GM23338 (cell line): ENCODE measurements at regions not wholly inside any gene's neighbourhood (a gene's known extent, or its start where the extent isn't known, plus 50 kb on each side); places are given as distances from the start of the nearest gene placed in this dataset.

Experiments used
- ATAC-seq: fragments of 200-7000 bp; cut with Tn5 transposase; 3 replicates; pipeline ENCODE4 v1.9.1; 2020
- DNase-seq: peaks from one replicate; pipeline ENCODE4 v3.0.0-alpha.2; 2015; ENCODE audit warnings: low spot score
- H2AFZ ChIP-seq: fragments of 200-600 bp; sonication (generic); 2 replicates; pipeline ENCODE4 v1.8.0; 2016; ENCODE audit warnings: antibody characterized with exemption, mild to moderate bottlenecking, moderate library complexity
- H3F3A ChIP-seq: fragments of 200-600 bp; sonication (generic); replicated peaks from 2 replicates; pipeline ENCODE4 v1.8.0; 2017; ENCODE audit warnings: antibody characterized with exemption, mixed run types, low read depth
- H3K27ac ChIP-seq: fragments of 200-600 bp; sonication (generic); 2 replicates; pipeline ENCODE4 v1.6.1; 2016; ENCODE audit warnings: low read depth
- H3K27me3 ChIP-seq: fragments of 200-600 bp; sonication (generic); 2 replicates; pipeline ENCODE4 v1.8.0; 2016; ENCODE audit warnings: mild to moderate bottlenecking, mixed run types, moderate library complexity; ENCODE audit not compliant: insufficient read depth
- H3K36me3 ChIP-seq: fragments of 200-600 bp; sonication (generic); 2 replicates; pipeline ENCODE4 v1.8.0; 2016; ENCODE audit warnings: mild to moderate bottlenecking; ENCODE audit not compliant: insufficient read depth
- H3K4me1 ChIP-seq: fragments of 200-600 bp; sonication (generic); 2 replicates; pipeline ENCODE4 v1.8.0; 2016; ENCODE audit warnings: mild to moderate bottlenecking, moderate library complexity; ENCODE audit not compliant: insufficient read depth
- H3K4me2 ChIP-seq: fragments of 200-600 bp; sonication (generic); 2 replicates; pipeline ENCODE4 v1.7.1; 2017; ENCODE audit warnings: mixed run types
- H3K4me3 ChIP-seq: fragments of 200-600 bp; sonication (generic); 2 replicates; pipeline ENCODE4 v1.6.1; 2016; ENCODE audit warnings: mixed run types
- H3K79me2 ChIP-seq: fragments of 200-600 bp; sonication (generic); replicated peaks from 2 replicates; pipeline ENCODE4 v1.8.0; 2017; ENCODE audit warnings: mild to moderate bottlenecking; ENCODE audit not compliant: insufficient read depth
- H3K9me2 ChIP-seq: fragments of 200-600 bp; sonication (generic); 2 replicates; pipeline ENCODE4 v1.8.0; 2017; ENCODE audit not compliant: insufficient read depth
- H4K20me1 ChIP-seq: fragments of 200-600 bp; sonication (generic); replicated peaks from 2 replicates; pipeline ENCODE4 v1.8.0; 2017; ENCODE audit warnings: mild to moderate bottlenecking; ENCODE audit not compliant: insufficient read depth
- H3K27ac Mint-ChIP-seq: 2 replicates; pipeline ENCODE4 v1.8.0; 2020; ENCODE audit warnings: inconsistent platforms, mild to moderate bottlenecking, moderate library complexity, mixed read lengths
- H3K27me3 Mint-ChIP-seq: 3 replicates; pipeline ENCODE4 v1.8.0; 2022; ENCODE audit warnings: low read depth, mild to moderate bottlenecking, moderate library complexity, mixed read lengths, inconsistent platforms; ENCODE audit not compliant: insufficient read depth, poor library complexity
- H3K36me3 Mint-ChIP-seq: 3 replicates; pipeline ENCODE4 v1.8.0; 2021; ENCODE audit warnings: low read depth, mild to moderate bottlenecking, inconsistent platforms, moderate library complexity, mixed read lengths
- H3K4me1 Mint-ChIP-seq: 3 replicates; pipeline ENCODE4 v1.8.0; 2020; ENCODE audit warnings: mild to moderate bottlenecking, inconsistent platforms, mixed read lengths
- H3K4me3 Mint-ChIP-seq: 3 replicates; pipeline ENCODE4 v1.8.0; 2021; ENCODE audit warnings: moderate library complexity, mild to moderate bottlenecking, inconsistent platforms, mixed read lengths
- H3K9me3 Mint-ChIP-seq: 3 replicates; pipeline ENCODE4 v1.8.0; 2020; ENCODE audit warnings: moderate library complexity, mild to moderate bottlenecking, inconsistent platforms, mixed read lengths
- CREB1 ChIP-seq: fragments of 250-450 bp; sonication (Bioruptor Pico); IDR thresholded peaks from 2 replicates; pipeline ENCODE4 v1.5.0; 2020; ENCODE audit warnings: low read depth, mild to moderate bottlenecking, moderate library complexity
- ETS1 ChIP-seq: IDR thresholded peaks from 2 replicates; pipeline ENCODE4 v1.6.1; 2016; ENCODE audit warnings: antibody characterized with exemption
- EZH2phosphoT487 ChIP-seq: fragments of 200-600 bp; sonication (generic); IDR thresholded peaks from one replicate; pipeline ENCODE4 v1.8.1; 2018; ENCODE audit warnings: antibody characterized with exemption; ENCODE audit not compliant: unreplicated experiment
- JUNB ChIP-seq: IDR thresholded peaks from one replicate; pipeline ENCODE4 v1.6.1; 2016; ENCODE audit warnings: antibody characterized with exemption; ENCODE audit not compliant: unreplicated experiment
- POLR2AphosphoS5 ChIP-seq: IDR thresholded peaks from 2 replicates; pipeline ENCODE4 v1.6.1; 2016; ENCODE audit warnings: antibody characterized with exemption, low read depth
- STAT1 ChIP-seq: IDR thresholded peaks from one replicate; pipeline ENCODE4 v1.6.1; 2016; ENCODE audit warnings: antibody characterized with exemption; ENCODE audit not compliant: unreplicated experiment
- ZNF114 ChIP-seq: fragments of 250-450 bp; sonication (Bioruptor Pico); IDR thresholded peaks from 2 replicates; pipeline ENCODE4 v1.5.0; 2020; ENCODE audit warnings: mild to moderate bottlenecking, moderate library complexity
- TF ChIP-seq, protein P1 (sequence below): IDR thresholded peaks from one replicate; pipeline ENCODE4 v1.6.1; 2018; ENCODE audit warnings: antibody characterized with exemption; ENCODE audit not compliant: unreplicated experiment
- TF ChIP-seq, protein P2 (sequence below): fragments of 250-450 bp; sonication (Bioruptor Pico); IDR thresholded peaks from 2 replicates; pipeline ENCODE4 v1.5.0; 2020; ENCODE audit warnings: mild to moderate bottlenecking, moderate library complexity

- no peaks in the 10 kb centered on the region for H3K79me2 ChIP-seq
- Mint-ChIP-seq H3K4me1 (no peaks in the 10 kb centered on the region), H3K9me3 (peaks cover 77% of the 10 kb centered on the region), H3K27me3 (no peaks in the 10 kb centered on the region), H3K36me3 (peaks cover 7% of the 10 kb centered on the region; the same call in 2 of the 3 replicates), H3K27ac (no peak overlapping the region), H3K4me3 (no peak overlapping the region)
- H3K27me3 ChIP-seq, result no peaks in the 10 kb centered on the region
- no peaks in the 10 kb centered on the region for H3F3A ChIP-seq
- DNase-seq (no peak), ATAC-seq (no peak)
- H3K4me1 ChIP-seq, result no peaks in the 10 kb centered on the region
- H3K4me3 ChIP-seq, result no peak overlapping the region
- TF ChIP-seq ETS1 (no peak), POLR2AphosphoS5 (no peak), JUNB (no peak), CREB1 (CRISPR knock-in tag) (no peak), ZNF114 (CRISPR knock-in tag) (no peak), STAT1 (no peak), EZH2phosphoT487 (no peak)
- TF ChIP-seq, protein P1, sequence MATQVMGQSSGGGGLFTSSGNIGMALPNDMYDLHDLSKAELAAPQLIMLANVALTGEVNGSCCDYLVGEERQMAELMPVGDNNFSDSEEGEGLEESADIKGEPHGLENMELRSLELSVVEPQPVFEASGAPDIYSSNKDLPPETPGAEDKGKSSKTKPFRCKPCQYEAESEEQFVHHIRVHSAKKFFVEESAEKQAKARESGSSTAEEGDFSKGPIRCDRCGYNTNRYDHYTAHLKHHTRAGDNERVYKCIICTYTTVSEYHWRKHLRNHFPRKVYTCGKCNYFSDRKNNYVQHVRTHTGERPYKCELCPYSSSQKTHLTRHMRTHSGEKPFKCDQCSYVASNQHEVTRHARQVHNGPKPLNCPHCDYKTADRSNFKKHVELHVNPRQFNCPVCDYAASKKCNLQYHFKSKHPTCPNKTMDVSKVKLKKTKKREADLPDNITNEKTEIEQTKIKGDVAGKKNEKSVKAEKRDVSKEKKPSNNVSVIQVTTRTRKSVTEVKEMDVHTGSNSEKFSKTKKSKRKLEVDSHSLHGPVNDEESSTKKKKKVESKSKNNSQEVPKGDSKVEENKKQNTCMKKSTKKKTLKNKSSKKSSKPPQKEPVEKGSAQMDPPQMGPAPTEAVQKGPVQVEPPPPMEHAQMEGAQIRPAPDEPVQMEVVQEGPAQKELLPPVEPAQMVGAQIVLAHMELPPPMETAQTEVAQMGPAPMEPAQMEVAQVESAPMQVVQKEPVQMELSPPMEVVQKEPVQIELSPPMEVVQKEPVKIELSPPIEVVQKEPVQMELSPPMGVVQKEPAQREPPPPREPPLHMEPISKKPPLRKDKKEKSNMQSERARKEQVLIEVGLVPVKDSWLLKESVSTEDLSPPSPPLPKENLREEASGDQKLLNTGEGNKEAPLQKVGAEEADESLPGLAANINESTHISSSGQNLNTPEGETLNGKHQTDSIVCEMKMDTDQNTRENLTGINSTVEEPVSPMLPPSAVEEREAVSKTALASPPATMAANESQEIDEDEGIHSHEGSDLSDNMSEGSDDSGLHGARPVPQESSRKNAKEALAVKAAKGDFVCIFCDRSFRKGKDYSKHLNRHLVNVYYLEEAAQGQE, result no peak
- TF ChIP-seq, protein P2, sequence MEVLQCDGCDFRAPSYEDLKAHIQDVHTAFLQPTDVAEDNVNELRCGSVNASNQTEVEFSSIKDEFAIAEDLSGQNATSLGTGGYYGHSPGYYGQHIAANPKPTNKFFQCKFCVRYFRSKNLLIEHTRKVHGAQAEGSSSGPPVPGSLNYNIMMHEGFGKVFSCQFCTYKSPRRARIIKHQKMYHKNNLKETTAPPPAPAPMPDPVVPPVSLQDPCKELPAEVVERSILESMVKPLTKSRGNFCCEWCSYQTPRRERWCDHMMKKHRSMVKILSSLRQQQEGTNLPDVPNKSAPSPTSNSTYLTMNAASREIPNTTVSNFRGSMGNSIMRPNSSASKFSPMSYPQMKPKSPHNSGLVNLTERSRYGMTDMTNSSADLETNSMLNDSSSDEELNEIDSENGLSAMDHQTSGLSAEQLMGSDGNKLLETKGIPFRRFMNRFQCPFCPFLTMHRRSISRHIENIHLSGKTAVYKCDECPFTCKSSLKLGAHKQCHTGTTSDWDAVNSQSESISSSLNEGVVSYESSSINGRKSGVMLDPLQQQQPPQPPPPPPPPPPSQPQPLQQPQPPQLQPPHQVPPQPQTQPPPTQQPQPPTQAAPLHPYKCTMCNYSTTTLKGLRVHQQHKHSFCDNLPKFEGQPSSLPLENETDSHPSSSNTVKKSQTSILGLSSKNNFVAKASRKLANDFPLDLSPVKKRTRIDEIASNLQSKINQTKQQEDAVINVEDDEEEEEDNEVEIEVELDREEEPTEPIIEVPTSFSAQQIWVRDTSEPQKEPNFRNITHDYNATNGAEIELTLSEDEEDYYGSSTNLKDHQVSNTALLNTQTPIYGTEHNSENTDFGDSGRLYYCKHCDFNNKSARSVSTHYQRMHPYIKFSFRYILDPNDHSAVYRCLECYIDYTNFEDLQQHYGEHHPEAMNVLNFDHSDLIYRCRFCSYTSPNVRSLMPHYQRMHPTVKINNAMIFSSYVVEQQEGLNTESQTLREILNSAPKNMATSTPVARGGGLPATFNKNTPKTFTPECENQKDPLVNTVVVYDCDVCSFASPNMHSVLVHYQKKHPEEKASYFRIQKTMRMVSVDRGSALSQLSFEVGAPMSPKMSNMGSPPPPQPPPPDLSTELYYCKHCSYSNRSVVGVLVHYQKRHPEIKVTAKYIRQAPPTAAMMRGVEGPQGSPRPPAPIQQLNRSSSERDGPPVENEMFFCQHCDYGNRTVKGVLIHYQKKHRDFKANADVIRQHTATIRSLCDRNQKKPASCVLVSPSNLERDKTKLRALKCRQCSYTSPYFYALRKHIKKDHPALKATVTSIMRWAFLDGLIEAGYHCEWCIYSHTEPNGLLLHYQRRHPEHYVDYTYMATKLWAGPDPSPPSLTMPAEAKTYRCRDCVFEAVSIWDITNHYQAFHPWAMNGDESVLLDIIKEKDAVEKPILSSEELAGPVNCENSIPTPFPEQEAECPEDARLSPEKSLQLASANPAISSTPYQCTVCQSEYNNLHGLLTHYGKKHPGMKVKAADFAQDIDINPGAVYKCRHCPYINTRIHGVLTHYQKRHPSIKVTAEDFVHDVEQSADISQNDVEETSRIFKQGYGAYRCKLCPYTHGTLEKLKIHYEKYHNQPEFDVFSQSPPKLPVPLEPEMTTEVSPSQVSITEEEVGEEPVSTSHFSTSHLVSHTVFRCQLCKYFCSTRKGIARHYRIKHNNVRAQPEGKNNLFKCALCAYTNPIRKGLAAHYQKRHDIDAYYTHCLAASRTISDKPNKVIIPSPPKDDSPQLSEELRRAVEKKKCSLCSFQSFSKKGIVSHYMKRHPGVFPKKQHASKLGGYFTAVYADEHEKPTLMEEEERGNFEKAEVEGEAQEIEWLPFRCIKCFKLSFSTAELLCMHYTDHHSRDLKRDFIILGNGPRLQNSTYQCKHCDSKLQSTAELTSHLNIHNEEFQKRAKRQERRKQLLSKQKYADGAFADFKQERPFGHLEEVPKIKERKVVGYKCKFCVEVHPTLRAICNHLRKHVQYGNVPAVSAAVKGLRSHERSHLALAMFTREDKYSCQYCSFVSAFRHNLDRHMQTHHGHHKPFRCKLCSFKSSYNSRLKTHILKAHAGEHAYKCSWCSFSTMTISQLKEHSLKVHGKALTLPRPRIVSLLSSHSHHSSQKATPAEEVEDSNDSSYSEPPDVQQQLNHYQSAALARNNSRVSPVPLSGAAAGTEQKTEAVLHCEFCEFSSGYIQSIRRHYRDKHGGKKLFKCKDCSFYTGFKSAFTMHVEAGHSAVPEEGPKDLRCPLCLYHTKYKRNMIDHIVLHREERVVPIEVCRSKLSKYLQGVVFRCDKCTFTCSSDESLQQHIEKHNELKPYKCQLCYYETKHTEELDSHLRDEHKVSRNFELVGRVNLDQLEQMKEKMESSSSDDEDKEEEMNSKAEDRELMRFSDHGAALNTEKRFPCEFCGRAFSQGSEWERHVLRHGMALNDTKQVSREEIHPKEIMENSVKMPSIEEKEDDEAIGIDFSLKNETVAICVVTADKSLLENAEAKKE (CRISPR knock-in tag), result no peak
- H3K9me2 ChIP-seq, result no peaks in the 10 kb centered on the region
- H4K20me1 ChIP-seq, result no peaks in the 10 kb centered on the region
- no peak overlapping the region for H2AFZ ChIP-seq
- no peaks in the 10 kb centered on the region; the same call in none of the 2 replicates for H3K36me3 ChIP-seq
- no peak overlapping the region for H3K4me2 ChIP-seq
- no peak overlapping the region for H3K27ac ChIP-seq
Measured at GRCh38 chr3:6254490-6254889, 606.4 kb upstream of the GRM7 start.
